ENCODE measurements at regions not wholly inside any gene's neighbourhood (a gene's known extent, or its start where the extent isn't known, plus 50 kb on each side); places are given as distances from the start of the nearest gene placed in this dataset.

GRCh38 chr14:101501341-101501740 is 60.0 kb upstream of the DIO3 start:
- no peak for TF ChIP-seq FOXM1 (IDR thresholded peaks at IDR 0.05; ENCODE audit: low read depth)
- no peak for TF ChIP-seq EZH2phosphoT487 (IDR thresholded peaks at IDR 0.05; ENCODE audit: borderline replicate concordance, low read depth)
- no peak for TF ChIP-seq CTCF (IDR thresholded peaks at IDR 0.05)
- no peak for TF ChIP-seq EP300 (IDR thresholded peaks at IDR 0.05; ENCODE audit: borderline replicate concordance in 1 of 2, low read depth in 1 of 2, low read length in 1 of 2)
- no peak for TF ChIP-seq PBX3 (IDR thresholded peaks at IDR 0.05)
- TF ChIP-seq TAF1 (IDR thresholded peaks at IDR 0.05; ENCODE audit: borderline replicate concordance, low read depth, low read length) = no peak
- no peak for TF ChIP-seq POLR2AphosphoS5 (IDR thresholded peaks at IDR 0.05; ENCODE audit: low read depth, low read length)
- TF ChIP-seq SMC3 (IDR thresholded peaks at IDR 0.05; ENCODE audit: low read depth, low read length) = no peak
- no peak for TF ChIP-seq NFIC (IDR thresholded peaks at IDR 0.05; ENCODE audit: borderline replicate concordance)
- TF ChIP-seq JUND (IDR thresholded peaks at IDR 0.05) = no peak
- TF ChIP-seq ELF1 (IDR thresholded peaks at IDR 0.05) = no peak
- no peak for TF ChIP-seq SIN3A (IDR thresholded peaks at IDR 0.05; ENCODE audit: borderline replicate concordance, low read depth, low read length)

All from SK-N-SH (cell line).